ENCODE measurements at regions not wholly inside any gene's neighbourhood (a gene's known extent, or its start where the extent isn't known, plus 50 kb on each side); places are given as distances from the start of the nearest gene placed in this dataset.
"Not testable (repeated sequence)": the region's sequence is repeated elsewhere in the genome, so short reads cannot be mapped to it uniquely, and the experiment has no call there.

- no peak for DNase-seq (ENCODE audit: low read depth)
Measured at GRCh38 chr5:51802551-51803184, 419.4 kb downstream of the ISL1 start.

GRCh38 chr5:51806677-51807076, 423.4 kb downstream of the ISL1 start:
- no peak for DNase-seq (ENCODE audit: low read depth)

DNA sequence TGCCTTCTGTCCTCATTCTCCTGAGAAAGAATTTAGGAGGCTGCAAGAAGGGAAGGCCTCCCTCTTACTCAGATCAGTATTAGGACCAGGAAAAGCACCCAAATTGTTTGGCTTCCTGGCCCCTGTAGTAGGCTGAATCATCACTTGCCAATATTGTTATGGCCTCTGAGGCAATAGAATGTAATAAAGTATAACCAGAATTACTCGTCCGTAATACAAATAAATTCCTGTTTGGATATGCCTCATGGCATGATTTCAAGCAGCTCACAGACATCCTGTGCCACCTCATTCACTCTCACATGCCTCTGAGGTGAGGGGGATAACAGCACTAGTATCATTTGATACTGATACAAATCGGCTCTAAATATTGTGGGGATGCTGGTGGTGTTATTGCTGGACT, 427.3 kb downstream of the ISL1 start:
- DNase-seq (ENCODE audit: low read depth): no peak

GRCh38 chr5:51811883-51812471, 428.7 kb downstream of the ISL1 start:
- no peak for DNase-seq (ENCODE audit: low read depth)

DNA sequence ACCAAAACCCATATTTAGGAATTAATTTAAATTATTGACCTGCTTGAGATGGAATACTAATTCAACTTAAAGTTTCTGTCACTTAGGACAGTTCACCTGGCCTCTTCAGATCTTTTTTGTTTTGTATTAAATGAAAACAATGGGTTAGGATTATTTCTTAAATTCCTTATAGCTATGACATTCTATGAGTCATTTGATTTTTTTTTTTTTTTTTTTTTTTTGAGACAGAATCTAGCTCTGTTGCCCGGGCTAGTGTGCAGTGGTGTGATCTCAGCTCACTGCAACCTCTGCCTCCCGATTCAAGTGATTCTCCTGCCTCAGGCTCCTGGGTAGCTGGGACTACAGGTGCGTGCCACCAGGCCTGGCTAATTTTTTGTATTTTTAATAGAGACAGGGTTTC, 431.6 kb downstream of the ISL1 start:
- not testable (repeated sequence) for DNase-seq (ENCODE audit: low read depth)

DNA sequence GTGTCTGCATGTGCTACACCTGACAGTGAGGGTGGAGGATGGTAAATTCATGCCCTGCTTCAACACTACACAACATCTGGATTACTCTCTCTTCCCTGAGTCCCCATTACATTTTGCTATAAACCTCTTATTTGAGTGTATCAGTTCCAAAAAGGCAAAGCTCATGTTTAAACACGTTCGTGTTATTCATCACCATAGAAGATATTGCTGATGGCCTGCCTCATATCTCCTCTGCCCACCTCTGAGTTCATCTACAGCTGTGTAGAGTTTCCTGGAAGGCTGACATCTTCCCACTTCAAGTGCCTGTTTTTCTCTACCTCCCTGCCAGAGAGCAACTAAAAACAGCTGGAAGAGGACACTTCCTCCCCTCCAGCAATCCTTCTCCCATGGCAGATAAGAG, 433.2 kb downstream of the ISL1 start:
- no peak for DNase-seq (ENCODE audit: low read depth)

DNA sequence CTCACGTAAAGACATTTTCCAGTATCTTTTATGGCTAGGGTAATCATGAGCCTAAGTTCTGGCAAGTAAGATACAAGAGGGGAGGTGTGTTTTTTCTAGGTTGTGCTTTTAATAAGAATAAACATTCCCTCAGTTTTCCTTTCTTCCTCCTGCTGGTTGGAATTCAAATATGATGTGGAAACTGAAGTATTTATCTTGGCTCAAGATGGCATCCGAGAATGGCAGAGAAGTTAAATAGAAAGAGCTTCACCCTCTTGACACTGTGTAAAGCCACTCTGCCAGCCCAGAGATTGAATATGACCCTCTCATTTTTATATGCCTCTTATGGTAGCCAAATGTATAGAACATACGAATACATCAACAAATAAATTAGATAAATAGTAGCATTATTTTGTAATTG, 438.4 kb downstream of the ISL1 start:
- DNase-seq (ENCODE audit: low read depth): no peak

DNA sequence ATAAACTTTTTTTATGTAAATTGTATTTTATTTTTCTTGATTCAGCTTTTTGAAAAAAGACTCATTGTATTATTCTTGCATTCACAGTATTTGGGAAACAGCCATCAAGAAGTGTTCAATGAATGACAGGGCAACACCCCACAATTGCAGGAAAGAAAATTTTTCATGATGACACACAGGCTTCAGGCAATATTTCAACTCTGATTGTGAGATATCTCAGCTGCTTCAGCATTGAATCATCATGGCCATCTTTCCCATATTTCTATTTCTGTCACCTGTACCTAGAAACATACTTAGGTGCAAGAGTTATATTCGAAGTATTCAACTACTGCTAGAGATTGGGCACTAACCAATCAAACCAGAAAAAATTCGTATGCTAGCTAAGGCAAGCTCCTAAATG, 446.0 kb downstream of the ISL1 start:
- no peak for DNase-seq (ENCODE audit: low read depth)

DNA sequence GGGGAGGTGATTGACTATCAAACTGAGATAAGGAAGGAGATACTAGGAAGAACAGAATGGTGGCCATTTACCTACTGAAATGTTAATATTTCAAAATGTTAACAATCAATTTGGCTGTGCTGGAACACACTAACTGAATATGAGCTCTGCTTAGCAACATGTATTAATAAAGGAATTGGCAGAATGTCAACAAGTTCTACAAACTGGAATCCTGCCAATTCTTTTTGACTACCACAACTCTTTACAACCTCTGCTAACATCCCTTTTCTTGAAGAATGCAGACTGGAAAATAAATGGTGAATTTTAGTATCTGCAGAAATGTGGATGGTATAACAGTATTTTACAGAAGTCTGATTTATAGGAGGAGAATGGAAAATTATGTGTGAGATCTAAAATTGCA, 446.4 kb downstream of the ISL1 start:
- no peak for DNase-seq (ENCODE audit: low read depth)

DNA sequence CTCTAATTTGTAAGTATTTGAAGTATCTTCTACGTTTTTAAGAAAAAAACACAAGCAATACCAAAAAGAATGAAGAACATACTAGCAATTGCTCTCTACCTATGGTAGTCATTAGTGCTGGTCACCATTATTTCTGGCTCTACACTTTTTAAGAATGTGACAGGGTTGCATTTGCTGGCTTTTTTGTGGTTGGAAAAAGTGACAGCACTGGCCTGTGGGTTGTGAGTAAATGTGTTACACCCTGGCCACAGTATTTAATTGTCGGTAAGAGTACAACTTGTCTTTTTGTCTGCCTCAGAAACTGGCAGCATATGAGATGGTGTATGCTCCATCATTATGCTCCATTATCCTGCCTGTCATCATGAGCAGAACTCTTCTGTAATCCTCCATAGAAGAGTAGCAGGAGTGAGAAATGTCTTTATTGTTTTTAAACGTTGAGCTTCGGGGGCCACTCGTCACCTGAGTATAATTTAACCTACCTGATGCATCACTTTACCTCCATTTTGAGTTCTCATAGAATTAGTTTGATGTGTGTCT, 449.8 kb downstream of the ISL1 start:
- no peak for DNase-seq (ENCODE audit: low read depth)

DNA sequence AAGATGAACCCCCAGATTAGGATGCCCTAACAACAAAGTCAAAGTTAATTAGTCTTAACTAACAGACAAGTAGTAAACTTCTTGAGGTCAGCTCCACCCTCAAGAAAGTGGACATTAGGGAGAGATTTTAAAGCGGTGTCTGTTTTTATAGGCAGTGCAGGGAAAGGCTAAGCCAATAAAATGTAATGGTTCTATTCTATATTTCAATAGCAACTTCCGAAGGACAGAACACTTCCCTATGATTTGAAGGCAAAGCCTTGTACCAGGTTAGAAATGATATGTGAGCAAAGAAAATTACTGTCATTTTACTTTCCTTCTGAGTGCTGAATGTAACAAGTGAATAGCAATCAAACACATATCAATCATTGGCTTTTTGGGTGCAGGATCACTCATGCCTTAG, 455.2 kb downstream of the ISL1 start:
- DNase-seq (ENCODE audit: low read depth): no peak

- DNase-seq (ENCODE audit: low read depth): no peak
Measured at GRCh38 chr5:51843893-51844292, 460.6 kb downstream of the ISL1 start.

DNA sequence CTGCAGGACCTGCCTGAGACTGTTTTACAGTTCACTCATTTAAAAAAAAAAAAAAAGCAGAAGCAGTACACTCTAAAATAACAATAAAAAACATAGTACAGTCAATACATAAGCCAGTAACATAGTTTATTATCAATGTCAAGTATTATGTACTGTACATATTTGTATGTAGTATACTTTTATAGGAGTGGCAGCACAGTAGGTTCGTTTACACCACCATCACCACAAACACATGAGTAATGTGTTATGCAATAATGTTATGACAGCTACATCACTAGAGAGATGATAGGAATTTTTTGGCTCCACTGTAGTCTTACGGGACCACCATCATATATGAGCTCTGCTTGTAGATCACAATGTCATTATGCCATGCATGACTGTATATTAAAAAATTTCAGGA, 462.8 kb downstream of the ISL1 start:
- DNase-seq (ENCODE audit: low read depth): no peak

DNA sequence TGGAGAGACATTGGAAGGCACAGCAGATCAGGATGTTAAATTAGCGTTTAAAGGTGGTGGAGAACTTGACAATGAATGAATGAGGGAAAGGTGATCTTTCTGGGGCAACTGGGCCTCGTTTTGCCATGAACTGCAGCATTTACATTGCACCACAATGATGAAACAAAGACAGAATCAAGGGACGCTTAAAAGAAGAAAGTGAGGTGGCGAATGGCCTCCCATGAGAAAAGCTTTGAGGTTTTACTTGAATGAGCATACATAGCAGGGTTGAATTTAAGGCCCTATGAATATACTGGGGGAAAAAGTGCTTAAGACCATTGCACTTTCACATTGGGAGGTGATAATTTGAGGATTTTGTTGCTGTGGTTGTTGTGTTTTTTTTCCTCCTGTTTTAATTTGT, 476.4 kb downstream of the ISL1 start:
- no peak for DNase-seq (ENCODE audit: low read depth)

- no peak for DNase-seq (ENCODE audit: low read depth)
Measured at GRCh38 chr5:51860532-51861018, 477.3 kb downstream of the ISL1 start.

GRCh38 chr5:51872144-51872543, 488.9 kb downstream of the ISL1 start:
- DNase-seq (ENCODE audit: low read depth): no peak

DNA sequence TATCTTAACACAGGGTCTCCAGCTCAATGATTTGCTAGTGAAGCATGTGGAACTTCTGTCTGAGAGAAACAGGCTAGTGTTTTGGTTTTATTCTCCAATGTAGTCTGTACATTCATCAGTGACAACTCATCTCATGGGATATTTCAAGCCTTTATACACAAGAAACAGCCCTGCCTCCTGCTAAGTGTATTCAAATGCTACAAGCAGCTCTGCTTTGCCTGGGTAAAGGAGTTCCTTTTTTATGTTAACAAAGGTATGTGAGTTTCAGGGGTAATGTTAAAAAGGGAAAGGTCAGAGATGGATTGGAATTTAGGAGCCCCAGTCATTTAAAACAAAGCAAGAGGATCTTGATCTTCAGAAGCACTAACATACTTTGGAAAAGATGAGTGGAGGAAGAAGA, 498.7 kb downstream of the ISL1 start:
- no peak for DNase-seq (ENCODE audit: low read depth)

DNA sequence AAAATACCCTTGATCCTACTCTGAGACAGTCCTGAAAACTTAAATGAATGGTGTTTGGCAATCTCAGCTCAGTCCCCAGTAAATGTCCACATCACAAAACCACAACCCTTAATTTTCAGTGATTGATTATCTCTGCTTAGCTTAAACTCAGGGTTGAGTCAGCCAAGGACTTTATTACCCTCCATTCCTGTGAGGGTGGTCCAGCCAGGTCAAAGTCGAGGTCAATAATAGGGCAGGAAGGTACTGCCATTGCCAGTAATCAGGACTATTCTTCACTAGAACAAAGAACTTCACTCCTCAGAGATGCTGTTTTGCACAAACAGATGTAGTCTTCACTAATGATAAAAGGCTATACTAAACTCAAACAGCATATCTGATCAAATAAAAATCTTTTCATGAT, 499.4 kb downstream of the ISL1 start:
- DNase-seq (ENCODE audit: low read depth): no peak

GRCh38 chr5:51889703-51890102, 506.5 kb downstream of the ISL1 start:
- DNase-seq (ENCODE audit: low read depth): no peak

DNA sequence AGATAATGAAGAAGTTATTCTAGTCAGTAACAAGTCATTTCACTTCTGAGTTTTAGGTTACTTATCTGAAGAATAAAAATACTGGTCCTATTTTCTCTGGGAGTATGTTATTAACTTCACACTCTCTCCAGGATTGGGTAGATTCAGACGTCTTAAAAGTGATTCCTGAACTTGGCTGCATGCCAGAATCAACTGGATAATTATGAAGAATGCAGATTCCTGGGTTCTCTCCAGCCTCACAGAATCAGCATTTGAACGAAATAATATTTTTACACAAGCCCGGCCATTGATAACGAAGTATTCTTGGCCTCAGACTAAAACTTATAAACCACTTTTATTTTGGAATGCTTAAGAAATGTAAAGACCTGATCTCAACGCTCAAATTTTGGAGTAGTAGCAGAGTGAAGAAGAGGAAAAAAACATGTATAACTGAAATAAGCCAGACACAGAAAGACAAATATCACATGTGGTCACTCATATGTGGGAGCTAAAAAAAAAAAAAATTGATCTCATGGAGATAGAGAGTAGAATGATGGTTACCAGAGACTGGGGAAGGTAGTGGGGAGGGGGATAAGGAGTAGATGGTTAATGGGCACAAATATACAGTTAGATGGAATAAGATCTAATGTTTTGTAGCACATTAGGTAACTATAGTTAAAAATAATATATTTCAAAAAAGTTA, 507.3 kb downstream of the ISL1 start:
- no peak for DNase-seq (ENCODE audit: low read depth)

GRCh38 chr5:51892680-51893079, 509.4 kb downstream of the ISL1 start:
- no peak for DNase-seq (ENCODE audit: low read depth)

- DNase-seq (ENCODE audit: low read depth): no peak
Measured at GRCh38 chr5:51895834-51896233, 512.6 kb downstream of the ISL1 start.

GRCh38 chr5:51902512-51902911, 519.3 kb downstream of the ISL1 start:
- DNase-seq (ENCODE audit: low read depth): no peak

Measured in GM04504 (cell line).